GM06990 (cell line): ENCODE measurements at regions not wholly inside any gene's neighbourhood (a gene's known extent, or its start where the extent isn't known, plus 50 kb on each side); places are given as distances from the start of the nearest gene placed in this dataset.
"Not testable (repeated sequence)": the region's sequence is repeated elsewhere in the genome, so short reads cannot be mapped to it uniquely, and the experiment has no call there.

Source experiments
- DNase-seq: peaks from one replicate; pipeline ENCODE4 v3.0.0-alpha.2; 2011; ENCODE audit not compliant: insufficient read length; ENCODE audit errors: extremely low read depth
- H3K27me3 ChIP-seq: replicated peaks from 2 replicates; pipeline ENCODE4 v1.6.0; 2011; ENCODE audit warnings: low read length; ENCODE audit not compliant: control insufficient read depth, insufficient read depth
- H3K36me3 ChIP-seq: 2 replicates; pipeline ENCODE4 v1.5.1; 2011; ENCODE audit warnings: low read length; ENCODE audit not compliant: control insufficient read depth, insufficient read depth
- H3K4me3 ChIP-seq: replicated peaks from 2 replicates; pipeline ENCODE4 v1.5.1; 2011; ENCODE audit warnings: low read depth, mild to moderate bottlenecking, control low read depth, low read length
- TF ChIP-seq, protein P1 (sequence below): IDR thresholded peaks from 2 replicates; pipeline ENCODE4 v1.5.1; 2011; ENCODE audit warnings: low read length, control low read depth, mild to moderate bottlenecking, inconsistent platforms; ENCODE audit not compliant: insufficient read depth, poor library complexity, severe bottlenecking

DNA sequence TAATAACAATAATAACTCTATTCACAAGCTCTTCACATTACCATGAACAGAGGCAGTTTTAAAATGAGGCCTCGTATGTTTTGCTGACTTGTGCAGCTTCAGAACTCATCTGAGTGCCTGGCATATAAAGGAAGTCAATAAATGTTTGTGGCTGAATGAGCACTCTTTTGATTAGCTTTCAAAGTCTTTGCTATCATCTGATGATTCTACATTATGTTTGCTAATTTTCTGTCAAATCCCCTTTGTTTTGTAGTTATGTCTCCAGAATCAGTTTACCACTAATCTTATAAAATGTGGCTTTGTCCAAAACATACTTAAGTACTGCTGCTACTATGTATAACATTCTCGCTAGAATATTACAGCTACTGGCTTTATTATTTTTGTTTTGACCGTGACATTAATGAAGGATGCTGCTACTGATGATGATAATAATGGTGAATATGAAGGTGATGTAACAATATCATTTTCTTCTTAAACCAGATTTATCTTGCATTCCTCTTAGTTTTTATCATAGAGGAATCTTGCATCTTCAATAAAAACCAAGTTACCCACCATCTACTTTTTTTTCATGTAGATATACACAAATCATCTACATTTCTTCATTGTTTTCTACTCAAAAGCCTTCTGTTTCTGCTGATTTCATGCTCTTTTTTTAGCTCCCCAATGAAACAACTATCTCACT is 384.5 kb downstream of the NAF1 start:
- DNase-seq, result no peak
- Histone ChIP-seq H3K27me3 (0 out of 2 replicates have a peak, but pooled peaks cover 1% of the 10 kb centered on the region), H3K4me3 (no peak overlapping the region), H3K36me3 (no peaks in the 10 kb centered on the region)
- TF ChIP-seq, protein P1, sequence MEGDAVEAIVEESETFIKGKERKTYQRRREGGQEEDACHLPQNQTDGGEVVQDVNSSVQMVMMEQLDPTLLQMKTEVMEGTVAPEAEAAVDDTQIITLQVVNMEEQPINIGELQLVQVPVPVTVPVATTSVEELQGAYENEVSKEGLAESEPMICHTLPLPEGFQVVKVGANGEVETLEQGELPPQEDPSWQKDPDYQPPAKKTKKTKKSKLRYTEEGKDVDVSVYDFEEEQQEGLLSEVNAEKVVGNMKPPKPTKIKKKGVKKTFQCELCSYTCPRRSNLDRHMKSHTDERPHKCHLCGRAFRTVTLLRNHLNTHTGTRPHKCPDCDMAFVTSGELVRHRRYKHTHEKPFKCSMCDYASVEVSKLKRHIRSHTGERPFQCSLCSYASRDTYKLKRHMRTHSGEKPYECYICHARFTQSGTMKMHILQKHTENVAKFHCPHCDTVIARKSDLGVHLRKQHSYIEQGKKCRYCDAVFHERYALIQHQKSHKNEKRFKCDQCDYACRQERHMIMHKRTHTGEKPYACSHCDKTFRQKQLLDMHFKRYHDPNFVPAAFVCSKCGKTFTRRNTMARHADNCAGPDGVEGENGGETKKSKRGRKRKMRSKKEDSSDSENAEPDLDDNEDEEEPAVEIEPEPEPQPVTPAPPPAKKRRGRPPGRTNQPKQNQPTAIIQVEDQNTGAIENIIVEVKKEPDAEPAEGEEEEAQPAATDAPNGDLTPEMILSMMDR, result no peak

DNA sequence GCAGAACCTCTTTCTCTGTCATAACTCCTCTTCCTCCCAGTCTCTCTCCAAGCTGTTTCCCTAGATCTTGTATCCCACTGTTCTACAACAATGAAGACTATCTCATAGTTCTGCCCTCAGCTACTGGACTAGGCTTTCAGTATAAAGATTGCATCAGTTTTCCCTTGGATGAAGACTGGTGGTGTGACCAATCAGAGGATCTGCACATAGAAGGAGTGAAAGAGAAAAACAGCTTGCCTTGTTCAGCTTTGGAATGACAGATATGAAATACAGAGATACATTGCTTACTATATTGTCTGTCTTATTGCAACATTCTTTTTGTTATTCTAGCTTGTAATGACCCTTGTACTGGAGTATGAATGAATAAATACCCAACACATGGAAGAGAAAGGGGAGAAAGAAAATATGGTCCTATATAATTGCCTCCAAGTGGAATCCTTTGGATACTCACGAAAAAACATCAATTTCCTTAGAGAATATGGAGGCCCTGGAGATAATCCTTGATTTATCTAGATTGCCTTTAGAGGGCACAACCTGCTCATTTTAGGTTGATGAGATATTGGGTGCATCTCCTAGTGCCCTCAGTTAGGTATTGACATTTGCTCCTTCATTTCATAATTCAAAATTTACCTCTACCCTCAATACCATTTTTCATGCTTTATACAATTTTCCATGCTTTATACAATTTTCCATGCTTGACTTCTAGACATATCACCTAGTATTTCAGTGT is 395.8 kb downstream of the NAF1 start:
- no peaks in the 10 kb centered on the region for H3K27me3 ChIP-seq

DNA sequence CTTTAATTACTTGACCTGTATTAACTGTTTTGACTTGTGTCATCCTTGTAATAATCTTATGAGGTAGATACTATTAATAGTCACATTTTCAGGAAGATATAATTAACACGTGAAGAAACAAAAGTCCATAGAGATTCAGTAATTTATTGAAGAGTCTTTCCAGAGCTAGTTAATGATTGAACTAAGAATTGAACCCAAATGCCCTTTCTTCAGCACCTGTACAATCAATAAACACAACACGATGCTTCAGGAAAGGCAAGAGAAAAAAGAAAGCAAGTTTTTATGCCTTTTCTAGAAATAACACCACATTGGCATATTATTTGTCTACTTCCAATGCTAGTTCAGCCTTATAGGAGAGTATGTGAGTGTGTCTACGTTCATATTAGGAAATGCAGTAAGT is 399.6 kb downstream of the NAF1 start:
- TF ChIP-seq, protein P1, result no peak
- DNase-seq, result no peak
- Histone ChIP-seq H3K27me3 (no peaks in the 10 kb centered on the region; the same call in 1 of the 2 replicates), H3K4me3 (no peak overlapping the region), H3K36me3 (no peaks in the 10 kb centered on the region)

More for the DNA sequence above, 395.8 kb downstream of the NAF1 start:
- Histone ChIP-seq H3K4me3 (no peak overlapping the region), H3K36me3 (no peaks in the 10 kb centered on the region)
- TF ChIP-seq, protein P1, result no peak
- DNase-seq, result no peak

DNA sequence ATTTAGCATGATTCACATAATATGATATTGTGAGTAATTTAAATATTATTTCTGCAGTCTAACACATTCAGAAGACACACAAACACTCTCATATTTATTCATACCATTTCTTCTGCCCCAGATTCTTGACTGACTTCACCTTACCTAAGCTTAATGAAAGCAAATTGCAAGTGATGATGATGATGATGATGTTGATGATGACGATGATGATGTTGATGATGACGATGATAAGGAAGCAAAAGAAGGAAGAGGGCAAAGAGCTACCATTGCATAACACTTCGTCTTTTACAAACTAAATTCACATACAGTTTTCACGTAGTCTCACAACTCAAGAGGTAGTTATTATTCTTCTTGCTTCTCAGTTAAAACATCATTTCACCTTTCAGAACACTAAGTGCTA is 404.7 kb downstream of the NAF1 start:
- H3K27me3 ChIP-seq, result no peaks in the 10 kb centered on the region; the same call in 1 of the 2 replicates

DNA sequence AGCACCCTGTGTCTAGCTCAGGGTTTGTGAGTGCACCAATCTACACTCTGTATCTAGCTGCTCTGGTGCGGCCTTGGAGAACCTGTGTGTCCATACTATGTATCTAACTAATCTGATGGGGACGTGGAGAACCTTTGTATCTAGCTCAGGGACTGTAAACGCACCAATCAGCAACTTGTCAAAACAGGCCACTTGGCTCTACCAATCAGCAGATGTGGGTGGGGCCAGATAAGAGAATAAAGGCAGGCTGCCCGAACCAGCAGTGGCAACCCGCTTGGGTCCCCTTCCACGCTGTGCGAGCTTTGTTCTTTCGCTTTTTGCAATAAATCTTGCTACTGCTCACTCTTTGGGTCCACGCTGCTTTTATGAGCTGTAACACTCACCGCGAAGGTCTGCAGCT is 426.5 kb downstream of the NAF1 start:
- not testable (repeated sequence) for H3K27me3 ChIP-seq, H3K4me3 ChIP-seq, H3K36me3 ChIP-seq, DNase-seq

More for the DNA sequence above, 404.7 kb downstream of the NAF1 start:
- TF ChIP-seq, protein P1, result no peak
- Histone ChIP-seq H3K36me3 (no peaks in the 10 kb centered on the region), H3K4me3 (no peak overlapping the region)
- no peak for DNase-seq

DNA sequence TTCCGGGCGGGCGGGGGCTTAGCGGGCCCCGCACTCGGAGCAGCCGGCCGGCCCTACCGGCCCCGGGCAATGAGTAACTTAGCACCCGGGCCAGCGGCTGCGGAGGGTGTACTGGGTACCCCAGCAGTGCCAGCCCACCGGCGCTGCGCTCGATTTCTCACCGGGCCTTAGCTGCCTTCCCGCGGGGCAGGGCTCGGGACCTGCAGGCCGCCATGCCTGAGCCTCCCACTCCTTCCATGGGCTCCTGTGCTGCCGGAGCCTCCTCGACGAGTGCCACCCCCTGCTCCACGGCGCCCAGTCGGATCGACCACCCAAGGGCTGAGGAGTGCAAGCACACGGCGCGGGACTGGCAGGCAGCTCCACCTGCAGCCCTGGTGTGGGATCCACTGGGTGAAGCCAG is 427.1 kb downstream of the NAF1 start:
- not testable (repeated sequence) for H3K4me3 ChIP-seq, H3K36me3 ChIP-seq, DNase-seq, H3K27me3 ChIP-seq
